ENCODE measurements at regions not wholly inside any gene's neighbourhood (a gene's known extent, or its start where the extent isn't known, plus 50 kb on each side); places are given as distances from the start of the nearest gene placed in this dataset.

- no peak for DNase-seq
Observed at GRCh38 chr13:106349080-106349931, 186.2 kb downstream of the EFNB2 start.

GRCh38 chr13:106348075-106348840, 187.2 kb downstream of the EFNB2 start:
- no peak for DNase-seq

- no peak for DNase-seq
Observed at GRCh38 chr13:106344342-106344741, 191.1 kb downstream of the EFNB2 start.

- no peak for DNase-seq
Observed at GRCh38 chr13:106343836-106344235, 191.6 kb downstream of the EFNB2 start.

- no peak for DNase-seq
Observed at GRCh38 chr13:106340249-106340648, 195.2 kb downstream of the EFNB2 start.

GRCh38 chr13:106337096-106337850, 198.2 kb downstream of the EFNB2 start:
- DNase-seq = no peak

GRCh38 chr13:106336668-106337067, 198.8 kb downstream of the EFNB2 start:
- DNase-seq = no peak

GRCh38 chr13:106332621-106333020, 202.8 kb downstream of the EFNB2 start:
- DNase-seq = no peak

GRCh38 chr13:106331116-106331515, 204.3 kb downstream of the EFNB2 start:
- DNase-seq = no peak

- no peak for DNase-seq
Observed at GRCh38 chr13:106329941-106330340, 205.5 kb downstream of the EFNB2 start.

GRCh38 chr13:106326751-106327150, 208.7 kb downstream of the EFNB2 start:
- no peak for DNase-seq

- no peak for DNase-seq
Observed at GRCh38 chr13:106324444-106324843, 211.0 kb downstream of the EFNB2 start.

GRCh38 chr13:106322628-106323027, 212.8 kb downstream of the EFNB2 start:
- DNase-seq = no peak

GRCh38 chr13:106318941-106319411, 216.5 kb downstream of the EFNB2 start:
- DNase-seq = no peak

- no peak for DNase-seq
Observed at GRCh38 chr13:106314417-106314816, 221.0 kb downstream of the EFNB2 start.

- DNase-seq = no peak
Observed at GRCh38 chr13:106311004-106311403, 224.5 kb downstream of the EFNB2 start.

- no peak for DNase-seq
Observed at GRCh38 chr13:106310291-106310865, 225.1 kb downstream of the EFNB2 start.

- DNase-seq = no peak
Observed at GRCh38 chr13:106306748-106307277, 228.6 kb downstream of the EFNB2 start.

- no peak for DNase-seq
Observed at GRCh38 chr13:106302843-106303242, 232.6 kb downstream of the EFNB2 start.

GRCh38 chr13:106302011-106302410, 233.5 kb downstream of the EFNB2 start:
- DNase-seq = no peak

GRCh38 chr13:106299621-106300020, 235.8 kb downstream of the EFNB2 start:
- no peak for DNase-seq

GRCh38 chr13:106297283-106297682, 238.2 kb downstream of the EFNB2 start:
- DNase-seq = no peak

GRCh38 chr13:106296723-106297122, 238.7 kb downstream of the EFNB2 start:
- no peak for DNase-seq

All from CD4-positive, alpha-beta T cell treated with Interleukin-1 beta for 1 hour (primary cell).